HG03097 (cell line): ENCODE measurements at regions not wholly inside any gene's neighbourhood (a gene's known extent, or its start where the extent isn't known, plus 50 kb on each side); places are given as distances from the start of the nearest gene placed in this dataset.
"Not testable (repeated sequence)": the region's sequence is repeated elsewhere in the genome, so short reads cannot be mapped to it uniquely, and the experiment has no call there.

ENCODE experiments used
- ATAC-seq: cut with Tn5 transposase; IDR thresholded peaks from one replicate; pipeline ENCODE4 v1.9.1; 2021; ENCODE audit not compliant: unreplicated experiment, low FRiP score

GRCh38 chr4:58093352-58093751 lies 983.2 kb upstream of the IGFBP7 start:
- no peak for ATAC-seq

GRCh38 chr4:58090539-58090938 lies 980.4 kb upstream of the IGFBP7 start:
- ATAC-seq = no peak

GRCh38 chr4:58081356-58081755 lies 971.2 kb upstream of the IGFBP7 start:
- no peak for ATAC-seq

GRCh38 chr4:58075724-58076123 lies 965.5 kb upstream of the IGFBP7 start:
- ATAC-seq = no peak

GRCh38 chr4:58074382-58074781 lies 964.2 kb upstream of the IGFBP7 start:
- no peak for ATAC-seq

GRCh38 chr4:58070726-58071125 lies 960.5 kb upstream of the IGFBP7 start:
- ATAC-seq = no peak

- ATAC-seq = no peak
Observed at GRCh38 chr4:58064653-58065052, 954.5 kb upstream of the IGFBP7 start.

GRCh38 chr4:58063404-58064160 lies 953.4 kb upstream of the IGFBP7 start:
- no peak for ATAC-seq

- ATAC-seq = no peak
Observed at GRCh38 chr4:58061967-58062366, 951.8 kb upstream of the IGFBP7 start.

- no peak for ATAC-seq
Observed at GRCh38 chr4:58050439-58050838, 940.3 kb upstream of the IGFBP7 start.

- no peak for ATAC-seq
Observed at GRCh38 chr4:58048491-58048890, 938.3 kb upstream of the IGFBP7 start.

GRCh38 chr4:58042176-58042575 lies 932.0 kb upstream of the IGFBP7 start:
- no peak for ATAC-seq

- no peak for ATAC-seq
Observed at GRCh38 chr4:57993944-57994343, 883.8 kb upstream of the IGFBP7 start.

GRCh38 chr4:57989430-57989829 lies 879.2 kb upstream of the IGFBP7 start:
- no peak for ATAC-seq

- no peak for ATAC-seq
Observed at GRCh38 chr4:57985161-57985560, 875.0 kb upstream of the IGFBP7 start.

- ATAC-seq = no peak
Observed at GRCh38 chr4:57981123-57981522, 870.9 kb upstream of the IGFBP7 start.

- ATAC-seq = no peak
Observed at GRCh38 chr4:57974821-57975220, 864.6 kb upstream of the IGFBP7 start.

- no peak for ATAC-seq
Observed at GRCh38 chr4:57973819-57974218, 863.6 kb upstream of the IGFBP7 start.

GRCh38 chr4:57971261-57971660 lies 861.1 kb upstream of the IGFBP7 start:
- ATAC-seq = no peak

- no peak for ATAC-seq
Observed at GRCh38 chr4:57966987-57967760, 857.0 kb upstream of the IGFBP7 start.

- ATAC-seq = not testable (repeated sequence)
Observed at GRCh38 chr4:57965431-57965830, 855.2 kb upstream of the IGFBP7 start.

GRCh38 chr4:57945298-57945697 lies 835.1 kb upstream of the IGFBP7 start:
- ATAC-seq = no peak
